BLaER1 treated with 17β-estradiol and CSF1 and Interleukin-3, amounts not matched to agents 10 nM and 100 nM (cell line): ENCODE measurements at regions not wholly inside any gene's neighbourhood (a gene's known extent, or its start where the extent isn't known, plus 50 kb on each side); places are given as distances from the start of the nearest gene placed in this dataset.
A peak's percentile ranks its signal among the peaks of the same experiment; 100 is the strongest.

Source experiments
- H3K27ac ChIP-seq, 11 experiments: shearing (Covaris generic); formaldehyde crosslinking; 2 replicates each; pipeline ENCODE4 v1.8.1; 2022
- H3K27me3 ChIP-seq, 11 experiments: shearing (Covaris generic); formaldehyde crosslinking; 2 replicates each; pipeline ENCODE4 v1.8.1; 2022
- H3K36me3 ChIP-seq, 11 experiments: shearing (Covaris generic); formaldehyde crosslinking; 2 replicates each; pipeline ENCODE4 v1.8.1; 2022
- H3K4me1 ChIP-seq, 10 experiments: shearing (Covaris generic); formaldehyde crosslinking; 2 replicates each; pipeline ENCODE4 v1.8.1; 2022
- H3K4me2 ChIP-seq, 11 experiments: shearing (Covaris generic); formaldehyde crosslinking; 2 replicates each; pipeline ENCODE4 v1.8.1; 2022
- H3K4me3 ChIP-seq, 10 experiments: shearing (Covaris generic); formaldehyde crosslinking; 2 replicates each; pipeline ENCODE4 v1.8.1; 2022
- H3K9ac ChIP-seq, 11 experiments: shearing (Covaris generic); formaldehyde crosslinking; 2 replicates each; pipeline ENCODE4 v1.8.1; 2022
- H3K9me3 ChIP-seq, 11 experiments: shearing (Covaris generic); formaldehyde crosslinking; replicated peaks in 1 of 11; 2 replicates each; pipeline ENCODE4 v1.8.1; 2022
- H4K20me1 ChIP-seq, 11 experiments: shearing (Covaris generic); formaldehyde crosslinking; 2 replicates each; pipeline ENCODE4 v1.8.1; 2022
- Cebpa-rat ChIP-seq, 11 experiments: shearing (Covaris generic); IDR thresholded peaks; 2 replicates each; pipeline ENCODE4 v1.8.1; 2022

DNA sequence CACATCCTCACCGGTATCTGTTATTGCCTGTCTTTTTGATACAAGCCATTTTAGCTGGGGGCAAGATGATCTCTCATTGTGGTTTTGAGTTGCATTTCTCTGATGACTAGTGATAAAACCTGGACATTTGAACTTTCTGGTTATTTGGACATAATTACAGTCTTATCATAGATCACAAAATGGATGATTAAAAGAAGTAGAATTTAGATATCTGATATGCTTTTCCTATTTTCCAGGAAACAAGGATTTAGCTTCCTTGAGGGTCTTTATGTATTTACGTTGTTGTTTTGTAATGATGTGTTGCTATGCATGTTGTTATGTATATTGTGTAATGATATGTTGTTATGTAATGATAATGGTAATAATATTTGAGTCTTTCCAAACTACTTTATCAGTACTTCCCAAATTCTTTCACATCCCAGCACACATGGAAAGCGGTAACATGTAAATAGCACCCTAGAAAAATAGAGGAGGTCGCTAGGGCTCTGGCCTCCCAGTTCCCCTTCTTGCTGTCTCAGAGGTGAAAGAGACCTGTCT lies 53.8 kb downstream of the GJD2 start:
- H3K9me3 ChIP-seq = no peaks in the 10 kb centered on the region
- no peaks in the 10 kb centered on the region for H3K27me3 ChIP-seq
- TF ChIP-seq Cebpa-rat (IDR thresholded peaks at IDR 0.05) = no peak
- H3K4me1 ChIP-seq = peaks cover 0 to 46% (median 0%) of the 10 kb centered on the region in 10 experiments; a peak in 4 of 20 replicates
- H3K4me3 ChIP-seq = no peak overlapping the region
- no peak overlapping the region for H3K9ac ChIP-seq
- H3K27ac ChIP-seq = no peak overlapping the region
- no peaks in the 10 kb centered on the region for H3K36me3 ChIP-seq
- peak overlapping the region in 2 of 11 experiments; percentile 38 to 63; a peak in 4 of 22 replicates for H3K4me2 ChIP-seq
- no peaks in the 10 kb centered on the region for H4K20me1 ChIP-seq

DNA sequence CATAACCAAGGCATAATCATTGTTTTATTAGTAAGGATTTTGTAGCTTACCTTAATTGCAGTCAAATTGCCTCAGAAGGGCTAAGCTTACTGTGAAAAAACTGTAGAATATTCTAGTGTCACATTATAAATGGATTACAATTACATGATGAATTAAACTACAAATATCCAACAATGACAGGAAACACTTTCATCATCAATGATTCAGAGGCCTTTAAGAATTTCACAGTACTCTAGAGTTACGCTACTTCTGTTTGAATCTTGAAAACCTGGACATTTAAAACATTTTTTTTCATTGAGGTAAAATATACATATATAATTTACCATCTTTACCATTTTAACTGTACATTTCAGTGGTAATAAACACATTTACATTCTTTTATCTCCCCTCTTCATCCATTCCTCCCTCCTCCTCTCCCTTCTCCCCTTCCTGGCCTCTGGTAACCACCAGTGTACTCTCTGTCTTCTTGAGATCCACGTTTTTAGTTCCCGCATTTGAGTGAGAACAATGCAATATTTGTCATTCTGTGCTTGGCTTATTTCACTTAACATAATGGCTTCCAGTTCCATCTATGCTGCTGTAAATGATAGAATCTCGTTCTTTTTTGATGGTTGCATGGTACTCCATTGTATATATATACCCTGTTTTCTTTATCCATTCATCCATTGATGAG lies 54.7 kb downstream of the GJD2 start:
- H3K27me3 ChIP-seq = no peaks in the 10 kb centered on the region
- TF ChIP-seq Cebpa-rat (IDR thresholded peaks at IDR 0.05) = no peak
- no peaks in the 10 kb centered on the region for H4K20me1 ChIP-seq
- H3K36me3 ChIP-seq = no peaks in the 10 kb centered on the region
- H3K9ac ChIP-seq = no peak overlapping the region
- H3K27ac ChIP-seq = no peak overlapping the region
- no peaks in the 10 kb centered on the region for H3K9me3 ChIP-seq
- peaks cover 0 to 46% (median 0%) of the 10 kb centered on the region in 10 experiments; a peak in 4 of 20 replicates for H3K4me1 ChIP-seq
- no peak overlapping the region for H3K4me3 ChIP-seq
- H3K4me2 ChIP-seq = no peak overlapping the region

DNA sequence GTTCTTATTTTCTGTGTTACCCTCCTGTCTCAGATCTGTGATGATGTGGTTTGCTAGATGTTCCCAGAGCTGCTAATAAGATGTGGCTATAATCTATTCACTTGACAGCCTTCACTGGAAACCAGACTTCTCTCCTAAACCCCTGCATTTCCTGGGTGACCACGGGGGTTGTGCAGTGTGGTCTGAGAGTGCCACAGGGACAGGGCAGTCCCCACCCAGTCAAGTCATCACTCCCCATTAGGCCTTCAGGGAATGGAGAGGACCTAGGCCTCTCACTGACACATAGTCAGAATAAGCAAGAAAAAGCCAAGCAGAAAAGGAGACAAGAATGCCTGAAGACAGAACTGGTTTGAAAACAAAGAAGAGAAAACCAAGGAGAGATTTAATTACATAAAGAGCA lies 58.3 kb downstream of the GJD2 start:
- no peak overlapping the region for H3K4me3 ChIP-seq
- no peaks in the 10 kb centered on the region for H3K27me3 ChIP-seq
- peaks cover 0 to 31% (median 0%) of the 10 kb centered on the region in 10 experiments; a peak in 5 of 20 replicates for H3K4me1 ChIP-seq
- no peaks in the 10 kb centered on the region for H3K9me3 ChIP-seq
- no peak overlapping the region for H3K9ac ChIP-seq
- H3K27ac ChIP-seq = no peak overlapping the region
- no peak overlapping the region for H3K4me2 ChIP-seq
- TF ChIP-seq Cebpa-rat (IDR thresholded peaks at IDR 0.05) = no peak
- no peaks in the 10 kb centered on the region for H3K36me3 ChIP-seq
- no peaks in the 10 kb centered on the region for H4K20me1 ChIP-seq

DNA sequence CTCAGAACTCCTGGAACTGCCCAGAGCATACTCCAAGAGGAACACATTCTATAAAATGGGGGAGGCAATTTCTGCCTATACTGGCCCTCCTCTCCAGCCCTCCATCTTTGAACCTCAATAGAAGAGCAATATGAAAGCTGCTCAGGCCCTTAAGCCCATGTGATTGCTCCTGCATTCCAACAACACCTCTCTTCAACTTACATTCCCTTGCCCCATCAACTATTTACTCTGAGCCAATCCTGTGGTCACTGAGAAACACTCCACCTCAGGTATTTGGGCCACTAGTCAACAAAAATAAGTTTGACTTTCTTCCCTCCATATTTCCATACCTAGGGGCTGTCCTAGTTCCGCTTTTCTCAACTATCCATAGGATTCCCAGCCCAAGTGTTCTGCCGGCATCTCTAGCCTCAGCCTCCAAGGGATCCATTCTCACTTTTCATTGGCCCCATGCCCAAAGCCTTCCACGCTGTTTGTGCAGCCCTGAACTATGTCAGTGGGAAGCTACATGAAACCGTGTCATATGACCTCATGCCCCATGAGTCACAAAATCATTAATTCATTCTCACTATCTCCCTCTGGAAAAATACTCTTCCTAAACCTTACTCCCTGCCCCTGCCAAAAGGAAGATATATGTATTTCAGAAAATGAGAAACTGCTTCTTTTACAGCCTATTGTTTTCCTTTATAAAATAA lies 61.6 kb downstream of the GJD2 start:
- H3K27ac ChIP-seq = no peak overlapping the region
- H3K4me3 ChIP-seq = no peak overlapping the region
- no peaks in the 10 kb centered on the region for H3K36me3 ChIP-seq
- no peak overlapping the region; a peak in 1 of 22 replicates for H3K4me2 ChIP-seq
- peaks cover 0 to 29% (median 0%) of the 10 kb centered on the region in 10 experiments; a peak in 5 of 20 replicates for H3K4me1 ChIP-seq
- H3K9me3 ChIP-seq = peaks cover 0 to 11% (median 2%) of the 10 kb centered on the region in 11 experiments; a peak in 6 of 22 replicates
- H4K20me1 ChIP-seq = no peaks in the 10 kb centered on the region
- H3K27me3 ChIP-seq = no peaks in the 10 kb centered on the region
- no peak for TF ChIP-seq Cebpa-rat (IDR thresholded peaks at IDR 0.05)
- H3K9ac ChIP-seq = no peak overlapping the region

DNA sequence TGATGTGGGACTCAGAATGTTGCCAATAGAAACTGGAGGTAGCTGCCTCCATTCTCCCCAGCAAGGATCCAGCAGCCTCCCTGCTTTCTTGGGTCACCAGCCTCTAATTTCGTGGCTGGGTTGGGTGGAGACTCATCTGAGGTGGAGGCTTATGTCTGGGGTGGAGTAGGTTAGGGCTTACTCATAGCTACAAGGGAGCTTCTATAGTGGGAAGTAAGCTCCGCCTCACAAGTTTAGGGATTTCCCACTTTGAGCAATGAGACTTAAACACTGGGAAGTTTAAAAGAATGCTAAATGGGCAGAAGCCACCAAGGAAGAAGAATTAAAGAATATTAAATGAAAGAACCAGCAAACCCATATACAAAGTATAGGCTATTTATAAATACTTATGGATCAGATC lies 63.8 kb downstream of the GJD2 start:
- Histone ChIP-seq H3K9me3 (peaks cover 0 to 17% (median 5%) of the 10 kb centered on the region in 11 experiments; a peak in 6 of 22 replicates), H3K4me1 (peaks cover 0 to 29% (median 0%) of the 10 kb centered on the region in 10 experiments; a peak in 5 of 20 replicates), H3K27ac (peak overlapping the region in 2 of 11 experiments; percentile 19 to 38; a peak in 3 of 22 replicates), H4K20me1 (no peaks in the 10 kb centered on the region), H3K9ac (no peak overlapping the region), H3K4me2 (peak overlapping the region in 3 of 11 experiments; percentile 34 to 69 (median 59); a peak in 5 of 22 replicates), H3K27me3 (no peaks in the 10 kb centered on the region), H3K36me3 (no peaks in the 10 kb centered on the region), H3K4me3 (no peak overlapping the region)
- TF ChIP-seq Cebpa-rat (IDR thresholded peaks at IDR 0.05) = no peak

DNA sequence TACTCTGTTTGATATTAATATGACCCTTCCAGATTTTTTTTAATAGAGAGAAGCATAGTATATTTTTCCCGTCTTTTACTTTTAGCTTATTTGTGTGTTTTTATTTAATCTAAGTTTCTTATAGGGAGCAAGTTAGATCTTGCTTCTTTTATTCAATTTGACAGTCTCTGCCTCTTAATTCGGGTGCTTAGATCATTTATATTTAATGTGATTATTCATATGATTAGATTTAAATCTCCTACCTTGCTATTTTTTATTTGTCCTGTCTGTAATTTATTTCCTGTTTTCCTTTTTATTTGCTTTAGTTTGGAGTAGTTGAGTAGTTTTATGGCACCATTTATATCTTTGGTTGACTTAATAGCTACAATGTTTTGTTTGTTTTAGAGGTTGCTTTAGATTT lies 66.1 kb downstream of the GJD2 start:
- no peak overlapping the region for H3K9ac ChIP-seq

DNA sequence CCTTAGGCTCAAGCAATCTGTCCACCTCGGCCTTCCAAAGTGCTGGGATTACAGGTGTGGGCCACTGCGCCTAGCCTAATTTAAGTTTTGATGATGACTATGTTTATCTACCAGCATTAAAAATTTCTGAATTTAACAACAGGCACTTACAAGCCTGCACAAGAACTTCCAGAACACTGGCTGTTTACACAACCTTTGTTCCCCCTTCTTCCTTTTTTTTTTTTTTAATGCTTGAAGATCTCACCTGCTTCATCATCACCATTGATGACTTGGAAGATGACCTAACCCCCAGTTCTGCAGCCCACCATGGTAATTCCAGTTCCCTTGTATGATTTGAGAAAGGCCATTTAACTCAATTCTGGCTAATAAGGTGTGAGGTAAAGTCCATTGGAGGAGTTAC lies 70.4 kb downstream of the GJD2 start:
- H3K36me3 ChIP-seq = no peaks in the 10 kb centered on the region
- no peak overlapping the region for H3K9ac ChIP-seq
- no peak overlapping the region for H3K27ac ChIP-seq
- no peaks in the 10 kb centered on the region for H3K27me3 ChIP-seq
- peaks cover 0 to 6% (median 0%) of the 10 kb centered on the region in 10 experiments; a peak in 1 of 20 replicates for H3K4me1 ChIP-seq
- TF ChIP-seq Cebpa-rat (IDR thresholded peaks at IDR 0.05) = no peak
- H4K20me1 ChIP-seq = no peaks in the 10 kb centered on the region
- H3K4me3 ChIP-seq = no peak overlapping the region
- H3K9me3 ChIP-seq = peaks cover 0 to 11% (median 5%) of the 10 kb centered on the region in 11 experiments; a peak in 6 of 22 replicates
- H3K4me2 ChIP-seq = no peak overlapping the region

More for the DNA sequence above, 66.1 kb downstream of the GJD2 start:
- Histone ChIP-seq H3K27ac (no peak overlapping the region), H3K27me3 (no peaks in the 10 kb centered on the region), H3K4me1 (peaks cover 0 to 29% (median 0%) of the 10 kb centered on the region in 10 experiments; a peak in 5 of 20 replicates), H4K20me1 (no peaks in the 10 kb centered on the region), H3K36me3 (no peaks in the 10 kb centered on the region), H3K9me3 (peaks cover 0 to 17% (median 5%) of the 10 kb centered on the region in 11 experiments; a peak in 6 of 22 replicates), H3K4me3 (no peak overlapping the region), H3K4me2 (no peak overlapping the region)
- TF ChIP-seq Cebpa-rat (IDR thresholded peaks at IDR 0.05) = no peak

DNA sequence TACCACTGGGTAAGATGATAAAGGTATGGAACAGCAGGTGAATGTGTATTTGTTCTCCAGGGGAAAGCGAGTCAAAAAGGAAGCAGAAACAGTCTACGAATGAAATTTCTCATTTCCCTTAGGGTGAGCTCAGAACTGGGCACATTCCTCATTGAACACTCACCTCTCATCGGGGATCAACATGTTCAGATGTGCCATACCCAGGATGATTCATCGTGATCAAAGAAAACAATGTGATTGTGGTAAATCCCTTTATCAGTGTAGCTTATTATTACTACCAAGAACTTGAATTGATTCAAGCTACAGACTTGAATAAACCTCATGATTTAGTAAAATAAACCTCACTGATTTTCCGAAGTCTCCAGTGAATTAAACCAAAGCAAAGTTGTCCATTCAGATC lies 72.1 kb downstream of the GJD2 start:
- Histone ChIP-seq H3K9ac (no peak overlapping the region), H3K4me2 (no peak overlapping the region), H3K27me3 (no peaks in the 10 kb centered on the region), H3K36me3 (no peaks in the 10 kb centered on the region), H3K4me3 (no peak overlapping the region), H3K27ac (no peak overlapping the region), H3K4me1 (peaks cover 0 to 6% (median 0%) of the 10 kb centered on the region in 10 experiments; a peak in 1 of 20 replicates), H3K9me3 (peaks cover 0 to under 1% (median 0%) of the 10 kb centered on the region in 11 experiments; a peak in 3 of 22 replicates), H4K20me1 (no peaks in the 10 kb centered on the region)
- TF ChIP-seq Cebpa-rat (IDR thresholded peaks at IDR 0.05) = no peak

DNA sequence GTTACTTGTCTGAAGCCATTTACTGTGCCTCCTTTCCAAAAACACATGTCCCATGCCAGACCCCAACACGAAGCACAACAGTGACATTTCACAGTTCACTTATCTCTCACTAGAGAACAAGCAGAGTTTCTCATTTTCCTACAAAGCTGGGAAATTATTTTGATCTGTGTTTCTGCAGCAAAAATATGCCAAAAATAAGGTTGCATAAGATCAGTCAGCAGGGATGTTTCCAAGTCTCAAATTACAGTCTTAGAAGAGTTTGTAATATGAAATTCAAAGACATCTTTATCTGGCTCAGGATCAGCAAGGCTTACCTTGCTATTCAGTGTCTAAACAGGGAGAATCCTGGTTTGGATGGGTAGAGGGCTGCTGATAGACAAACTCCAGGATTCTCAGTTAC lies 75.5 kb downstream of the GJD2 start:
- H3K4me3 ChIP-seq = no peak overlapping the region
- H3K9me3 ChIP-seq = no peaks in the 10 kb centered on the region
- no peak overlapping the region for H3K27ac ChIP-seq
- peaks cover 0 to 16% (median 0%) of the 10 kb centered on the region in 10 experiments; a peak in 2 of 20 replicates for H3K4me1 ChIP-seq
- H3K36me3 ChIP-seq = no peaks in the 10 kb centered on the region
- H3K4me2 ChIP-seq = no peak overlapping the region
- no peak overlapping the region for H3K9ac ChIP-seq
- TF ChIP-seq Cebpa-rat (IDR thresholded peaks at IDR 0.05) = no peak
- H4K20me1 ChIP-seq = no peaks in the 10 kb centered on the region
- no peaks in the 10 kb centered on the region for H3K27me3 ChIP-seq
